Gastrocnemius medialis (tissue), 4 donors: ENCODE measurements at regions not wholly inside any gene's neighbourhood (a gene's known extent, or its start where the extent isn't known, plus 50 kb on each side); places are given as distances from the start of the nearest gene placed in this dataset.

Experiments used
- ATAC-seq, 2 donors: fragments of 150-250 bp; one replicate each; pipeline ENCODE4 v1.9.1; 2016
- DNase-seq, 2 donors: peaks; one replicate each; pipeline ENCODE4 v3.0.0-alpha.2; 2019
- H3K27ac ChIP-seq, 4 donors: fragments of 200-600 bp; sonication (generic); 1 replicate in 1 of 4; 2 replicates in 3 of 4; pipeline ENCODE4 v1.5.1; 2016 to 2018; ENCODE audit warnings: mild to moderate bottlenecking in 2 of 4, moderate library complexity in 1 of 4
- H3K27me3 ChIP-seq, 3 donors: fragments of 200-600 bp; sonication (generic) in 2 of 3; 1 replicate in 1 of 3; 2 replicates in 2 of 3; pipeline versions ENCODE4 v1.5.1 to v1.6.0; 2016 to 2019; ENCODE audit warnings: mild to moderate bottlenecking in 1 of 3, moderate library complexity in 1 of 3
- H3K36me3 ChIP-seq, 2 donors: fragments of 200-600 bp; sonication (generic) in 1 of 2; one replicate each; pipeline ENCODE4 v1.5.1; 2017 to 2018
- H3K4me1 ChIP-seq, 2 donors: fragments of 200-600 bp; sonication (generic) in 1 of 2; one replicate each; pipeline ENCODE4 v1.5.1; 2016 to 2017; ENCODE audit warnings: mild to moderate bottlenecking in 2 of 2
- H3K4me3 ChIP-seq, 4 donors: fragments of 200-600 bp; sonication (generic) in 3 of 4; 1 replicate in 1 of 4; 2 replicates in 3 of 4; pipeline ENCODE4 v1.5.1; 2016 to 2019; ENCODE audit warnings: mild to moderate bottlenecking in 2 of 4
- H3K9me3 ChIP-seq, 3 donors: fragments of 200-600 bp; sonication (generic) in 2 of 3; 1 replicate in 1 of 3; 2 replicates in 2 of 3; pipeline ENCODE4 v1.5.1; 2016 to 2019
- POLR2A ChIP-seq, 2 donors: fragments of 450-650 bp; IDR thresholded peaks; one replicate each; pipeline ENCODE4 v1.6.1; 2017; ENCODE audit warnings: antibody characterized with exemption in 2 of 2, mild to moderate bottlenecking in 2 of 2, moderate library complexity in 2 of 2
- in situ Hi-C, 4 donors: fragments of 200-750 bp; cut with MboI; loops; one replicate each; pipeline versions ENCODE4 v1.15.0 to v1.8.0; 2017; ENCODE audit warnings: low sequenced_read_pairs in 4 of 4
- intact Hi-C: fragments of 100-400 bp; cut with DNase I; formaldehyde crosslinking; loops from one replicate; pipeline ENCODE4 v1.15.1; 2023; ENCODE audit warnings: low total_unique reads
- TF ChIP-seq, protein P1 (sequence below), 5 experiments: fragments of 450-650 bp in 3 of 5; fragments of 200-600 bp in 2 of 5; sonication (generic) in 2 of 5; IDR thresholded peaks in 4 of 5; conservative IDR thresholded peaks in 1 of 5; 1 replicate in 4 of 5; 2 replicates in 1 of 5; pipeline ENCODE4 v1.5.1; 2016 to 2019; ENCODE audit warnings: antibody characterized with exemption in 5 of 5, mild to moderate bottlenecking in 3 of 5, moderate library complexity in 3 of 5

DNA sequence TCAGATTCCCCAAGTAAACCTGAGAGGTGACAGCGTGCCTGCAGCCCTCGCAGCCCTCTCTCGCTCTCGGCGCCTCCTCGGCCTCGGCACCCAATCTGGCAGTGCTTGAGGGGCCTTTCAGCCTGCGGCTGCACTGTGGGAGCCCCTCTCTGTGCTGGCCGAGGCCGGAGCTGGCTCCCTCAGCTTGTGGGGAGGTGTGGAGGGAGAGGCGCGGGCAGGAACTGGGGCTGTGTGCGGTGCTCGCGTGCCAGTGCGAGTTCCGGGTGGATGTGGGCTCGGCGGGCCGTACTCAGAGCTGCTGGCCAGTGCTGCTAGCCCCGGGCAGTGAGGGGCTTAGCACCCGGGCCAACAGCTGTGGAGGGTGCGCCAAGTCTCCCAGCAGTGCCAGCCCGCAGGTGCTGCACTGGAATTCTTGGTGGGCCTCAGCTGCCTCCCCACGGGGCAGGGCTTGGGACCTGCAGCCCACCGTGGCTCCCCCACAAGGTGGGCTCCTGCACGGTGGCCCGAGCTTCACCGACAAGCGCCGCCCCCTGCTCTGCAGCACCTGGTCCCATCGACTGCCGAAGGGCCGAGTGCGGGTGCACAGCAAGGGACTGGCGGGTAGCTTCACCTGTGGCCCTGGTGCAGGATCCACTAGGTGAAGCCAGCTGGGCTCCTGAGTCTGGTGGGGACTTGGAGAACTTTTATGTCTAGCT is 809.7 kb upstream of the ADGRB3 start:
- intact Hi-C loops = no loop called here
- in situ Hi-C loops = no loop called here
- no peak overlapping the region for H3K27ac ChIP-seq
- ATAC-seq = no peak
- no peaks in the 10 kb centered on the region for H3K36me3 ChIP-seq
- no peaks in the 10 kb centered on the region for H3K27me3 ChIP-seq
- no peak overlapping the region for H3K4me3 ChIP-seq
- no peak for DNase-seq
- no peak for TF ChIP-seq POLR2A (IDR thresholded peaks at IDR 0.05)
- TF ChIP-seq, protein P1, sequence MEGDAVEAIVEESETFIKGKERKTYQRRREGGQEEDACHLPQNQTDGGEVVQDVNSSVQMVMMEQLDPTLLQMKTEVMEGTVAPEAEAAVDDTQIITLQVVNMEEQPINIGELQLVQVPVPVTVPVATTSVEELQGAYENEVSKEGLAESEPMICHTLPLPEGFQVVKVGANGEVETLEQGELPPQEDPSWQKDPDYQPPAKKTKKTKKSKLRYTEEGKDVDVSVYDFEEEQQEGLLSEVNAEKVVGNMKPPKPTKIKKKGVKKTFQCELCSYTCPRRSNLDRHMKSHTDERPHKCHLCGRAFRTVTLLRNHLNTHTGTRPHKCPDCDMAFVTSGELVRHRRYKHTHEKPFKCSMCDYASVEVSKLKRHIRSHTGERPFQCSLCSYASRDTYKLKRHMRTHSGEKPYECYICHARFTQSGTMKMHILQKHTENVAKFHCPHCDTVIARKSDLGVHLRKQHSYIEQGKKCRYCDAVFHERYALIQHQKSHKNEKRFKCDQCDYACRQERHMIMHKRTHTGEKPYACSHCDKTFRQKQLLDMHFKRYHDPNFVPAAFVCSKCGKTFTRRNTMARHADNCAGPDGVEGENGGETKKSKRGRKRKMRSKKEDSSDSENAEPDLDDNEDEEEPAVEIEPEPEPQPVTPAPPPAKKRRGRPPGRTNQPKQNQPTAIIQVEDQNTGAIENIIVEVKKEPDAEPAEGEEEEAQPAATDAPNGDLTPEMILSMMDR (IDR thresholded peaks at IDR 0.05 in 4 of 5, conservative IDR thresholded peaks at IDR 0.05 in 1 of 5) = no peak
- H3K4me1 ChIP-seq = no peaks in the 10 kb centered on the region
- H3K9me3 ChIP-seq = no peaks in the 10 kb centered on the region

DNA sequence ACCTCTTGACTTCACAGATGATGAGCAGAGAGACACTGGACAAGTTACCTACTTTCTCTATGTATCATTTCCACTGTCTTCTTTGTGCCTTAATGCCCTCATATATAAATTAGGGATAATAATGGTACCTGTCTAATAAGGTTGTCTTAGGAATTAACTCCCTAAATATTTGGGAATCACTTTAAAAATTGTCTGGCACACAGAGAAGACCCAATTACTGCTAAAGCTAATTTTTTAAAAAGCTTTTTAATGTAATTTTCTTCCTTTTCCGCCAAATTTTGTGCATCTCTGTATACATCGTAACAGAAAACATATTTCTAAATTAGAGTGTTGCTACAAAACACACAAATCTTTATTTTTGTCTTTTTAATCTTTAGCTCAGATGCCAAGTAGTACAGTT is 816.8 kb upstream of the ADGRB3 start:
- Histone ChIP-seq H3K27ac (no peak overlapping the region), H3K4me1 (no peaks in the 10 kb centered on the region), H3K36me3 (no peaks in the 10 kb centered on the region), H3K9me3 (no peaks in the 10 kb centered on the region), H3K4me3 (no peak overlapping the region), H3K27me3 (no peaks in the 10 kb centered on the region)
- intact Hi-C loops (no loop called here), in situ Hi-C loops (no loop called here)
- no peak for ATAC-seq
- DNase-seq = no peak
- TF ChIP-seq, protein P1 (IDR thresholded peaks at IDR 0.05 in 4 of 5, conservative IDR thresholded peaks at IDR 0.05 in 1 of 5) = no peak
- TF ChIP-seq POLR2A (IDR thresholded peaks at IDR 0.05) = no peak

DNA sequence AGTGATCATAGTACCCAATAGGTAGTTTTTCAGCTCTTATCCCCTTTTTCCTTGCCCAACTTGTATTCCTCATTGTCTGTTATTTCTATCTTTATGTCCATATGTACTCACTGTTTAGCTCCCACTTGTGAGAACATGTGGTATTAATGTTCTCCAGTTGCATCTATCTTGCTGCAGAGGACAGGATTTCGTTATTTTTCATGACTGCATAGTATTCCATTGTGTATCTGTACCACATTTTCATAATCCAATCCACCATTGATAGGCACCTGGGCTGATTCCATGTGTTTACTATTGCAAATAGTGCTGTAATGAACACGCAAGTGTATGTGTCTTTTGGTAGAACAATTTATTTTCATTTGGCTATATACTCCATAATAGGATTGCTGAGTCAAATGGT is 819.5 kb upstream of the ADGRB3 start:
- intact Hi-C loops = no loop called here
- Histone ChIP-seq H3K36me3 (no peaks in the 10 kb centered on the region), H3K4me3 (no peak overlapping the region), H3K27me3 (no peaks in the 10 kb centered on the region), H3K27ac (no peak overlapping the region), H3K4me1 (no peaks in the 10 kb centered on the region), H3K9me3 (peaks cover 0 to 4% (median 0%) of the 10 kb centered on the region in 3 donors)
- in situ Hi-C loops = no loop called here
- DNase-seq (no peak), ATAC-seq (no peak)
- TF ChIP-seq POLR2A (IDR thresholded peaks at IDR 0.05) = no peak
- TF ChIP-seq, protein P1 (IDR thresholded peaks at IDR 0.05 in 4 of 5, conservative IDR thresholded peaks at IDR 0.05 in 1 of 5) = no peak

DNA sequence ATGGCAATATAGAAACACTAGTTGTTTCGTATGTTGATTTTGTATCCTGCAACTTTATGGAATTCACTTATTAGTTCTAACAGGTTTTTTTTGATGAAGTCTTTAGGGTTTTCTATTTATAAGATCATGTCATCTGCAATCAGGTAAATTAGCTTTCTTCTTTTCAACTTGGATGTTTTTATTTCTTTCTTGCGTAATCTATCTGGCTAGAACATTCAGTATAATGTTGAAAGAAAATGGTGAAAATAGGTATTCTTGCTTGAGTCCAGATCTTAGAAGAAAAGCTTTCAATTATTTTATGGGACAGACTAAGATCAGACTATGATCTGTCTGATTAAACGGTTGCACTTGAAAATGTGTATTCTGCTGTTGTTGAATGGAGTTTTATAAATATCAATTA is 820.8 kb upstream of the ADGRB3 start:
- in situ Hi-C loops (no loop called here), intact Hi-C loops (no loop called here)
- TF ChIP-seq, protein P1 (IDR thresholded peaks at IDR 0.05 in 4 of 5, conservative IDR thresholded peaks at IDR 0.05 in 1 of 5) = no peak
- no peak for TF ChIP-seq POLR2A (IDR thresholded peaks at IDR 0.05)
- Histone ChIP-seq H3K9me3 (peaks cover 0 to 4% (median 0%) of the 10 kb centered on the region in 3 donors), H3K27me3 (no peaks in the 10 kb centered on the region), H3K4me1 (no peaks in the 10 kb centered on the region), H3K27ac (no peak overlapping the region), H3K36me3 (no peaks in the 10 kb centered on the region), H3K4me3 (no peak overlapping the region)
- DNase-seq = no peak
- ATAC-seq = no peak

DNA sequence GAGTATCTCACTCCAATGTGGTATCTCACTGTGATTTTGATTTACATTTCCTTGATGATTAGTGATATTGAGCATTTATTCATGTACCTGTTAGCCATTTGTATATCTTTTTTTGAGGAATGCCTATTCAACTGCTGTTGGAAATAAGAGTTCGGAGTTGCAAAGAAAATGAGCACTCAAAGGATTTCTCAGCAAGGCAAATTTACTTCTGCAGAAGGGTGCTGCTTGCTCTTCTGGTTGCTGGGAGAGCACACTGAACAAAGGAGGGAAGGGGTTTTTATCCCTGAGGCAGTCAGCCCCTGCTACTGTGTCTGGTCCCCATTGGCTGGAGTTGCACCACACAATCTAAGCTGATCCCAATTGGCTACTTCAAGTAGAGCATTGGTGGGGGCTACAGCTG is 822.4 kb upstream of the ADGRB3 start:
- intact Hi-C loops (no loop called here), in situ Hi-C loops (no loop called here)
- Histone ChIP-seq H3K36me3 (no peaks in the 10 kb centered on the region), H3K4me3 (no peak overlapping the region), H3K9me3 (peaks cover 0 to 4% (median 0%) of the 10 kb centered on the region in 3 donors), H3K4me1 (no peaks in the 10 kb centered on the region), H3K27ac (no peak overlapping the region), H3K27me3 (no peaks in the 10 kb centered on the region)
- DNase-seq (no peak), ATAC-seq (no peak)
- TF ChIP-seq, protein P1 (IDR thresholded peaks at IDR 0.05 in 4 of 5, conservative IDR thresholded peaks at IDR 0.05 in 1 of 5) = no peak
- no peak for TF ChIP-seq POLR2A (IDR thresholded peaks at IDR 0.05)
